ENCODE measurements at regions not wholly inside any gene's neighbourhood (a gene's known extent, or its start where the extent isn't known, plus 50 kb on each side); places are given as distances from the start of the nearest gene placed in this dataset.

DNA sequence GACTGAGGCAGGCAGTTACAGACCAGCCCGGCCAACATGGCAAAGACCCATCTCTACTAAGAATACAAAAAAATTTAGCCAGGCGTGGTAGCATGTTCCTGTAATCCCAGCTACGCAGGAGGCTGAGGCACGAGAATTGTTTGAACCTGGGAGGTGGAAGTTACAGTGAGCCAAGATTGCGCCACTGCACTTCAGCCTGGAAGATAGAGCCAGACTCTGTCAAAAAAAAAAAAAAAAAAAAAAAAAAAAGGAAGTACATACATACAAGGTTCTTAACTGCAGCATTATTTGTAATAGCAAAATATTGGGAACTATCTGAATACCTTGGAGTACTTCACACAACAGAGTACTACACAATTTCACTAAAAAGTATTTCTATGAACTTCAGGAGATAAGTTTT, 183.5 kb upstream of the OLIG3 start:
- BruUV-seq (replicated peaks) = no TSS peak
- ATAC-seq (no peak), DNase-seq (ENCODE audit: low read depth, low spot score) (no peak)
- Histone ChIP-seq H3K36me3 (ENCODE audit: control insufficient read depth, insufficient read depth, low read length) (no peaks in the 10 kb centered on the region), H3K4me3 (ENCODE audit: low read depth in 2 of 2, low read length in 2 of 2) (no peak overlapping the region), H3K27me3 (ENCODE audit: control insufficient read depth, insufficient read depth, low read length) (0 out of 2 replicates have a peak, but pooled peaks cover 2% of the 10 kb centered on the region), H3K9me3 (ENCODE audit: control insufficient read depth, insufficient read depth, low read depth, low read length) (no peaks in the 10 kb centered on the region), H3K27ac (ENCODE audit: low read length) (no peak overlapping the region), H3K4me1 (ENCODE audit: control insufficient read depth, insufficient read depth, low read length) (no peaks in the 10 kb centered on the region)
- POLR2A ChIA-PET = no interaction called here
- intact Hi-C loops (cut with micrococcal nuclease; ENCODE audit: unreplicated experiment) (no loop called here), in situ Hi-C loops (cut with HindIII; ENCODE audit: low pct_unique_long_range_greater_than_20kb, low sequenced_read_pairs) (no loop called here)
- TF ChIP-seq SIN3A (IDR thresholded peaks at IDR 0.05; ENCODE audit: borderline replicate concordance, insufficient read depth, low read depth, low read length) = no peak
- TF ChIP-seq POLR2AphosphoS5 (IDR thresholded peaks at IDR 0.05; ENCODE audit: low read depth, low read length) = no peak
- TF ChIP-seq TCF7L2 (IDR thresholded peaks at IDR 0.05; ENCODE audit: low read depth, low read length) = no peak
- TF ChIP-seq, protein P1, sequence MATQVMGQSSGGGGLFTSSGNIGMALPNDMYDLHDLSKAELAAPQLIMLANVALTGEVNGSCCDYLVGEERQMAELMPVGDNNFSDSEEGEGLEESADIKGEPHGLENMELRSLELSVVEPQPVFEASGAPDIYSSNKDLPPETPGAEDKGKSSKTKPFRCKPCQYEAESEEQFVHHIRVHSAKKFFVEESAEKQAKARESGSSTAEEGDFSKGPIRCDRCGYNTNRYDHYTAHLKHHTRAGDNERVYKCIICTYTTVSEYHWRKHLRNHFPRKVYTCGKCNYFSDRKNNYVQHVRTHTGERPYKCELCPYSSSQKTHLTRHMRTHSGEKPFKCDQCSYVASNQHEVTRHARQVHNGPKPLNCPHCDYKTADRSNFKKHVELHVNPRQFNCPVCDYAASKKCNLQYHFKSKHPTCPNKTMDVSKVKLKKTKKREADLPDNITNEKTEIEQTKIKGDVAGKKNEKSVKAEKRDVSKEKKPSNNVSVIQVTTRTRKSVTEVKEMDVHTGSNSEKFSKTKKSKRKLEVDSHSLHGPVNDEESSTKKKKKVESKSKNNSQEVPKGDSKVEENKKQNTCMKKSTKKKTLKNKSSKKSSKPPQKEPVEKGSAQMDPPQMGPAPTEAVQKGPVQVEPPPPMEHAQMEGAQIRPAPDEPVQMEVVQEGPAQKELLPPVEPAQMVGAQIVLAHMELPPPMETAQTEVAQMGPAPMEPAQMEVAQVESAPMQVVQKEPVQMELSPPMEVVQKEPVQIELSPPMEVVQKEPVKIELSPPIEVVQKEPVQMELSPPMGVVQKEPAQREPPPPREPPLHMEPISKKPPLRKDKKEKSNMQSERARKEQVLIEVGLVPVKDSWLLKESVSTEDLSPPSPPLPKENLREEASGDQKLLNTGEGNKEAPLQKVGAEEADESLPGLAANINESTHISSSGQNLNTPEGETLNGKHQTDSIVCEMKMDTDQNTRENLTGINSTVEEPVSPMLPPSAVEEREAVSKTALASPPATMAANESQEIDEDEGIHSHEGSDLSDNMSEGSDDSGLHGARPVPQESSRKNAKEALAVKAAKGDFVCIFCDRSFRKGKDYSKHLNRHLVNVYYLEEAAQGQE (IDR thresholded peaks at IDR 0.05; ENCODE audit: insufficient read depth in 1 of 2, low read depth in 2 of 2, low read length in 1 of 2) = no peak
- no peak for TF ChIP-seq CTCF (IDR thresholded peaks at IDR 0.05)
- CTCF ChIA-PET = no interaction called here

GRCh38 chr6:137678451-137678850, 184.3 kb upstream of the OLIG3 start:
- Histone ChIP-seq H3K27me3 (ENCODE audit: control insufficient read depth, insufficient read depth, low read length) (0 out of 2 replicates have a peak, but pooled peaks cover 2% of the 10 kb centered on the region), H3K4me3 (ENCODE audit: low read depth in 2 of 2, low read length in 2 of 2) (no peak overlapping the region), H3K4me1 (ENCODE audit: control insufficient read depth, insufficient read depth, low read length) (no peaks in the 10 kb centered on the region), H3K9me3 (ENCODE audit: control insufficient read depth, insufficient read depth, low read depth, low read length) (no peaks in the 10 kb centered on the region), H3K27ac (ENCODE audit: low read length) (no peak overlapping the region), H3K36me3 (ENCODE audit: control insufficient read depth, insufficient read depth, low read length) (no peaks in the 10 kb centered on the region)
- CTCF ChIA-PET = no interaction called here
- POLR2A ChIA-PET = no interaction called here
- DNase-seq (ENCODE audit: low read depth, low spot score) = no peak
- TF ChIP-seq SIN3A (IDR thresholded peaks at IDR 0.05; ENCODE audit: borderline replicate concordance, insufficient read depth, low read depth, low read length) (no peak), TCF7L2 (IDR thresholded peaks at IDR 0.05; ENCODE audit: low read depth, low read length) (no peak), POLR2AphosphoS5 (IDR thresholded peaks at IDR 0.05; ENCODE audit: low read depth, low read length) (no peak), CTCF (IDR thresholded peaks at IDR 0.05) (no peak)
- TF ChIP-seq, protein P1 (IDR thresholded peaks at IDR 0.05; ENCODE audit: insufficient read depth in 1 of 2, low read depth in 2 of 2, low read length in 1 of 2) = no peak
- intact Hi-C loops (cut with micrococcal nuclease; ENCODE audit: unreplicated experiment) (no loop called here), in situ Hi-C loops (cut with HindIII; ENCODE audit: low pct_unique_long_range_greater_than_20kb, low sequenced_read_pairs) (no loop called here)
- ATAC-seq = no peak
- no TSS peak for BruUV-seq (replicated peaks)

All from Panc1 (cell line).